HL-60 (cell line): ENCODE measurements at regions not wholly inside any gene's neighbourhood (a gene's known extent, or its start where the extent isn't known, plus 50 kb on each side); places are given as distances from the start of the nearest gene placed in this dataset.

Experiments
- DNase-seq, 2 experiments: peaks; one replicate each; pipeline ENCODE4 v3.0.0-alpha.2; 2010 to 2020; ENCODE audit warnings: low read depth in 1 of 2, low spot score in 1 of 2
- H3K27ac ChIP-seq: fragments of 250-450 bp; sonication (Bioruptor Pico); replicated peaks from 2 replicates; pipeline ENCODE4 v1.5.1; 2020; ENCODE audit warnings: mild to moderate bottlenecking, moderate library complexity
- H3K27me3 ChIP-seq: fragments of 250-450 bp; sonication (Bioruptor Pico); 2 replicates; pipeline ENCODE4 v1.5.1; 2021; ENCODE audit warnings: mild to moderate bottlenecking, moderate library complexity; ENCODE audit not compliant: insufficient read depth, poor library complexity, severe bottlenecking
- H3K4me3 ChIP-seq: replicated peaks from 2 replicates; pipeline ENCODE4 v1.5.1; 2011; ENCODE audit warnings: mild to moderate bottlenecking, control low read depth, low read length; ENCODE audit not compliant: insufficient read depth
- CTCF ChIP-seq: IDR thresholded peaks from one replicate; pipeline ENCODE4 v1.5.1; 2011; ENCODE audit warnings: low read length, control low read depth, inconsistent platforms; ENCODE audit not compliant: insufficient read depth
- GABPA ChIP-seq: IDR thresholded peaks from 2 replicates; pipeline ENCODE4 v1.6.1; 2012; ENCODE audit warnings: low read depth
- POLR2AphosphoS5 ChIP-seq: IDR thresholded peaks from 2 replicates; pipeline ENCODE4 v1.6.1; 2012; ENCODE audit warnings: low read depth
- REST ChIP-seq: IDR thresholded peaks from 2 replicates; pipeline ENCODE4 v1.6.1; 2012; ENCODE audit warnings: low read depth; ENCODE audit not compliant: insufficient replicate concordance
- SPI1 ChIP-seq: IDR thresholded peaks from 2 replicates; pipeline ENCODE4 v1.6.1; 2012; ENCODE audit warnings: low read depth, mild to moderate bottlenecking, borderline replicate concordance

- Histone ChIP-seq H3K27me3 (no peaks in the 10 kb centered on the region), H3K27ac (no peak overlapping the region)
These were observed 420.9 kb upstream of the JAG1 start for GRCh38 chr20:11094711-11095110.

GRCh38 chr20:11098888-11099287, 425.1 kb upstream of the JAG1 start:
- Histone ChIP-seq H3K27ac (no peak overlapping the region), H3K27me3 (no peaks in the 10 kb centered on the region), H3K4me3 (no peak overlapping the region)
- DNase-seq, result no peak
- no peak for TF ChIP-seq SPI1
- no peak for TF ChIP-seq POLR2AphosphoS5
- no peak for TF ChIP-seq CTCF
- TF ChIP-seq GABPA, result no peak
- no peak for TF ChIP-seq REST

More at GRCh38 chr20:11094711-11095110, 420.9 kb upstream of the JAG1 start:
- no peak for DNase-seq
- no peak overlapping the region for H3K4me3 ChIP-seq
- TF ChIP-seq SPI1 (no peak), REST (no peak), POLR2AphosphoS5 (no peak), CTCF (no peak), GABPA (no peak)

- Histone ChIP-seq H3K4me3 (no peak overlapping the region), H3K27ac (no peak overlapping the region), H3K27me3 (no peaks in the 10 kb centered on the region)
- no peak for DNase-seq
- no peak for TF ChIP-seq REST
- no peak for TF ChIP-seq CTCF
- no peak for TF ChIP-seq POLR2AphosphoS5
These were observed 427.4 kb upstream of the JAG1 start for GRCh38 chr20:11101243-11101642.
